Erythroblast (primary cell): ENCODE measurements at regions not wholly inside any gene's neighbourhood (a gene's known extent, or its start where the extent isn't known, plus 50 kb on each side); places are given as distances from the start of the nearest gene placed in this dataset.

Source experiments
- GATA1 ChIP-seq: IDR thresholded peaks from 2 replicates; pipeline ENCODE4 v1.6.1; 2011; ENCODE audit warnings: low read depth, mild to moderate bottlenecking, control low read depth, low read length, moderate library complexity
- POLR2A ChIP-seq: IDR thresholded peaks from 2 replicates; pipeline ENCODE4 v1.6.1; 2011; ENCODE audit warnings: mild to moderate bottlenecking, low read length

- TF ChIP-seq POLR2A, result no peak
- TF ChIP-seq GATA1, result no peak
Observed at GRCh38 chr3:40790746-40791145, 266.0 kb downstream of the ZNF621 start.
